Esophagus muscularis mucosa (tissue), 4 donors: ENCODE measurements at regions not wholly inside any gene's neighbourhood (a gene's known extent, or its start where the extent isn't known, plus 50 kb on each side); places are given as distances from the start of the nearest gene placed in this dataset.

Experiments used
- DNase-seq: peaks from one replicate; pipeline ENCODE4 v3.0.0-alpha.2; 2017; ENCODE audit errors: extremely low spot score
- H3K27ac ChIP-seq, 4 donors: fragments of 200-600 bp; sonication (generic); replicated peaks in 1 of 4; 1 replicate in 3 of 4; 2 replicates in 1 of 4; pipeline ENCODE4 v1.5.1; 2016 to 2019; ENCODE audit warnings: mild to moderate bottlenecking in 1 of 4
- H3K27me3 ChIP-seq, 4 donors: fragments of 200-600 bp; sonication (generic); one replicate each; pipeline versions ENCODE4 v1.5.1 to v1.6.0; 2016 to 2019
- H3K36me3 ChIP-seq, 4 donors: fragments of 200-600 bp; sonication (generic); one replicate each; pipeline ENCODE4 v1.5.1; 2016 to 2019
- H3K4me1 ChIP-seq, 4 donors: fragments of 200-600 bp; sonication (generic); one replicate each; pipeline ENCODE4 v1.5.1; 2016 to 2019
- H3K4me3 ChIP-seq, 4 donors: fragments of 200-600 bp; sonication (generic); 1 replicate in 2 of 4; 2 replicates in 2 of 4; pipeline ENCODE4 v1.5.1; 2016 to 2019; ENCODE audit warnings: mild to moderate bottlenecking in 4 of 4, moderate library complexity in 1 of 4
- H3K9me3 ChIP-seq, 4 donors: fragments of 200-600 bp; sonication (generic); 1 replicate in 3 of 4; 2 replicates in 1 of 4; pipeline ENCODE4 v1.5.1; 2016 to 2019
- CTCF ChIP-seq, 3 experiments: fragments of 200-600 bp in 2 of 3; fragments of 450-650 bp in 1 of 3; sonication (generic) in 2 of 3; IDR thresholded peaks; one replicate each; pipeline ENCODE4 v1.5.1; 2017 to 2019; ENCODE audit warnings: antibody characterized with exemption in 3 of 3, mild to moderate bottlenecking in 2 of 3, moderate library complexity in 1 of 3
- EP300 ChIP-seq: sonication (generic); formaldehyde crosslinking; IDR thresholded peaks from one replicate; pipeline ENCODE4 v1.6.1; 2017; ENCODE audit warnings: antibody characterized with exemption
- POLR2A ChIP-seq: fragments of 450-650 bp; IDR thresholded peaks from one replicate; pipeline ENCODE4 v1.6.1; 2017; ENCODE audit warnings: antibody characterized with exemption, moderate library complexity, mild to moderate bottlenecking, low read depth
- POLR2AphosphoS5 ChIP-seq, 2 donors: sonication (generic); formaldehyde crosslinking; IDR thresholded peaks; one replicate each; pipeline ENCODE4 v1.6.1; 2017; ENCODE audit warnings: antibody characterized with exemption in 2 of 2
- WGBS: methylation state at CpG from one replicate; pipeline ENCODE4 v1.1.5; 2018; 5-methylcytosine and 5-hydroxymethylcytosine counted together
- intact Hi-C: fragments of 100-400 bp; cut with DNase I; formaldehyde crosslinking; loops from one replicate; pipeline ENCODE4 v1.15.1; 2023

DNA sequence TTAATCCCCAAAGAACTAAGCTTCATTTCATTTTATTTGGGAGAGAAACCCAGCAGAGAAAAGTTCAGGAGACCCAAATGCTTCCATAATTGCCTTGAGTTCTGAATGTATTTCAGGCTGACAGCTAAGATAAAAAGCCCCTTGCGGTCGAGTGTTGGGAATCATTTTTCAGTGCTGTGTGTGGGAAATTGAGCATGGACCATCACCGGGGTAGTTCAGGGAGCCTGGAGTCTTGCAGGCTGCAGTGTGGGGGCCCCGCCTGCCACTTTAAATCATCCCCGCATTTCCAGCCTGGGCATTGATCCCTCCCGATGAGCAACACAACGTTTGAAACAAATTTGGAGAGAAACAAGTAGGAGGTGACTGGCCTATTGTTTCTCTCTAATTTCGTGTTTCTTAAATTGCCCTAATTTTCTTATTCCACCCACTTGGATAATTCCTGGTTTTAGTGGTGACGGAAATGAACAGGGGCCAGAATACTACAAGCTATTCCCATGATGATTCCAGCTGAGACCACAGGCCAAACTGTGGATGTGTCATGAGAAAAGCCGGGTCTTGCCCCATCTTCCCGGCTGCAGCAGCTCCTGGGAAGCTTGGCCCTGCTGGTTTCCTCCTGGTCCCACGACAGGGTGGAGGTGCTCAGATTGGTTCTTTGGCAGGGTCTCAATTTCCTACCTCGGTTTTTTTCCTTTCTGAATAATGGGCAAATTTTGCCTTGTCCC lies 75.1 kb downstream of the FOXL1 start:
- DNase-seq = no peak
- Histone ChIP-seq H3K9me3 (peaks cover 0 to under 1% (median 0%) of the 10 kb centered on the region in 4 donors), H3K27ac (no peak overlapping the region), H3K4me1 (no peaks in the 10 kb centered on the region), H3K4me3 (no peak overlapping the region), H3K36me3 (no peaks in the 10 kb centered on the region), H3K27me3 (peaks cover 0 to 87% (median 0%) of the 10 kb centered on the region in 4 donors)
- TF ChIP-seq EP300 (no peak), POLR2AphosphoS5 (IDR thresholded peaks at IDR 0.05) (no peak), CTCF (IDR thresholded peaks at IDR 0.05) (no peak), POLR2A (no peak)
- WGBS = 74% methylated on average over 13 of the region's 13 CpGs
- intact Hi-C loops = no loop called here

- peaks cover 0 to 89% (median 0%) of the 10 kb centered on the region in 4 donors for H3K27me3 ChIP-seq
- DNase-seq = no peak
- 58% methylated on average over 5 of the region's 6 CpGs for WGBS
These were observed 79.6 kb downstream of the FOXL1 start for GRCh38 chr16:86657972-86658371.

GRCh38 chr16:86660623-86661022 lies 82.3 kb downstream of the FOXL1 start:
- intact Hi-C loops = no loop called here
- peaks cover 0 to 7% (median 0%) of the 10 kb centered on the region in 4 donors for H3K9me3 ChIP-seq
- no peak for DNase-seq
- H3K4me1 ChIP-seq = peaks cover 0 to 4% (median 1%) of the 10 kb centered on the region in 4 donors
- H3K36me3 ChIP-seq = no peaks in the 10 kb centered on the region
- WGBS = 95% methylated on average over 4 of the region's 4 CpGs
- H3K27me3 ChIP-seq = peaks cover 0 to 90% (median 0%) of the 10 kb centered on the region in 4 donors
- H3K27ac ChIP-seq = no peak overlapping the region
- no peak overlapping the region for H3K4me3 ChIP-seq
- TF ChIP-seq EP300 (no peak), POLR2AphosphoS5 (IDR thresholded peaks at IDR 0.05) (no peak), CTCF (IDR thresholded peaks at IDR 0.05) (no peak), POLR2A (no peak)

More at GRCh38 chr16:86657972-86658371, 79.6 kb downstream of the FOXL1 start:
- Histone ChIP-seq H3K4me1 (no peaks in the 10 kb centered on the region), H3K4me3 (no peak overlapping the region), H3K36me3 (no peaks in the 10 kb centered on the region), H3K27ac (no peak overlapping the region), H3K9me3 (no peaks in the 10 kb centered on the region)
- intact Hi-C loops = no loop called here
- TF ChIP-seq CTCF (IDR thresholded peaks at IDR 0.05) = no peak
- TF ChIP-seq POLR2A = no peak
- no peak for TF ChIP-seq EP300
- TF ChIP-seq POLR2AphosphoS5 (IDR thresholded peaks at IDR 0.05) = no peak

- WGBS = 38% methylated on average over 8 of the region's 8 CpGs
- no peak for DNase-seq
- Histone ChIP-seq H3K4me1 (peaks cover 0 to 4% (median 1%) of the 10 kb centered on the region in 4 donors), H3K9me3 (peaks cover 0 to 7% (median 0%) of the 10 kb centered on the region in 4 donors), H3K27me3 (peaks cover 0 to 95% (median 0%) of the 10 kb centered on the region in 4 donors), H3K4me3 (no peak overlapping the region), H3K36me3 (no peaks in the 10 kb centered on the region), H3K27ac (no peak overlapping the region)
- no peak for TF ChIP-seq POLR2AphosphoS5 (IDR thresholded peaks at IDR 0.05)
- intact Hi-C loops = no loop called here
These were observed 83.4 kb downstream of the FOXL1 start for GRCh38 chr16:86661706-86662105.

DNA sequence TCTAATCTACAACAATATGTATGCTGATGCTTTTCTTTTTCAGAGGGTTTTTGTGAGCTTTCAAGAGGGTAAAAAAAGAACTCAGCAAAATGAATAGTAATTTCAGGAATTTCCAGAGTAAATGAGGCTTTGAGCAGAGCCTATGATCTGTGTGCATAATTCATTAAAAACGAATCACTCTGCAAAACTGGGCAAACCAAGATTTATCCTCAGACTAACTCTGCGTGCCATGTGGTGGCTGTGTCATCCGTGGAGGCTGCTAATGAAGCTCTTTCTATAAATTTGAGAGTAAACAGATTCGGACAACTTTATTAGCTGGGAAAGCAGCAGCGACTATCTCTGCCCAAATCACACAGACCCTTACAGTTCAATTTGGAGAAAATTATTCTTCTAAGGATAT lies 83.8 kb downstream of the FOXL1 start:
- Histone ChIP-seq H3K9me3 (peaks cover 0 to 7% (median 0%) of the 10 kb centered on the region in 4 donors), H3K4me3 (no peak overlapping the region), H3K4me1 (peaks cover 0 to 4% (median 1%) of the 10 kb centered on the region in 4 donors), H3K27me3 (peaks cover 0 to 97% (median 0%) of the 10 kb centered on the region in 4 donors), H3K36me3 (no peaks in the 10 kb centered on the region), H3K27ac (no peak overlapping the region)
- 59% methylated on average over 5 of the region's 5 CpGs for WGBS
- DNase-seq = no peak
- intact Hi-C loops = no loop called here
- TF ChIP-seq POLR2AphosphoS5 (IDR thresholded peaks at IDR 0.05) = no peak
- no peak for TF ChIP-seq EP300
- no peak for TF ChIP-seq CTCF (IDR thresholded peaks at IDR 0.05)
- no peak for TF ChIP-seq POLR2A
